Jurkat, Clone E6-1 (cell line): ENCODE measurements at regions not wholly inside any gene's neighbourhood (a gene's known extent, or its start where the extent isn't known, plus 50 kb on each side); places are given as distances from the start of the nearest gene placed in this dataset.

ENCODE experiments used
- DNase-seq: peaks from one replicate; pipeline ENCODE4 v3.0.0-alpha.2; 2011; ENCODE audit warnings: low read depth, low spot score
- H3K4me3 ChIP-seq: 2 replicates; pipeline ENCODE4 v1.5.1; 2011; ENCODE audit warnings: mild to moderate bottlenecking, low read length, control low read depth, moderate library complexity

DNA sequence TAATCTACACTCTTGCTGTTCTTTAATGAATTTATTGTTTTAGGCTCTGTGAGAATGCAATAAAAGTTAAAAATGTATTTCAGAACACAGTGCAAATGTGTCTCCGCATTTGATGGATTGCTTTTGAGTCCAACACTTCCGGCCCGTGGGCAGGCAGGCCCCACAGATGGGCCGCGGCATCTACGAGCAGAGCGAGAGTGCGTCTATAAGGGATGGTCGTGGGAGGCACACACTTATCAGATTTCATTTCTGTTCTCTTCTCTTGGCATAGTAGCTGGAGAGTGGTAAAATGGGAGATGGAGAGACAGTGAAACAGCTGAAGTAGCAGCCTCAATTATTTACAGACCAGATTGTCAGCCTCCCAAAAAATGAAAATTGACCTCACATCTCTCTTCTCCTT, 134.2 kb downstream of the NAV1 start:
- no peak for DNase-seq
- no peak overlapping the region for H3K4me3 ChIP-seq

DNA sequence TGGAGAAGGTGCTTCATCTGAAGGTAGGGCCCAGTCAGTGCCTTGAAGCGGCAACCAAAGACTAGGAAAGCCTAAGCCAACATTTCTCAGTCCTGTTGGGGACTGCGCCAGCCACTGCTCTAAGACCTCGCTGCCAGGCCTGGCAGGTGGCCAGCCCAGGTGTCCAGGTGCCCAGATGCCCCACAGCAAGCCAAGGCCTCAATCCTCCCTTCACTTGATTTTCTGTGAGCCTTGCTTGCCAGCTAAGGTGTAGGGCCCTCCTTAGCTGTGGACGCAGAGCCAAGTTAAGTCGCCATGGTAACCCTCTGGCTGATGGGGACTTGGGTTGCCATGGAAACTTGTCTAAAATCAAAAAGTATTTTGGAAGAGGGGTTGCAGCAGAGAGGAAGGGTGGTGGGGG, 135.0 kb downstream of the NAV1 start:
- no peak overlapping the region for H3K4me3 ChIP-seq
- DNase-seq, result no peak

DNA sequence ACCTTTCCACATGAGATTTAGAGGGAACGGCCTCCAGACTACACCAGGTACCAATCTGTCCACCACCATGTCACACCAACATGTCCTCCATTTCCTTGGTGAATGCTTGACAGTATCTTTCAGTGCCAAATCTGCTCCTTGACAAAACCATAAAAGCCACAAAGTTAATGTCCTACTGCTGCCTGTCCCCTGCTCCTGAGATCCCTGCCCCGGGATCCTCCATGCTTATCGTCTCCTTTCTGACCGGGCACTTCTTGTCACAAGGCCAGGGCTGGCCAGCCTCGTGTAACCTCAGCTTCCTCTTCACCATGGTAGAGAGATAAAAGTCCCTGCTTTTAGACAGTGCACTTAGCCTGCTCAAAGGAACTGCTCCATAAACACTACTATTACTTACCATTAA, 136.2 kb downstream of the NAV1 start:
- no peak for DNase-seq
- H3K4me3 ChIP-seq, result no peak overlapping the region

DNA sequence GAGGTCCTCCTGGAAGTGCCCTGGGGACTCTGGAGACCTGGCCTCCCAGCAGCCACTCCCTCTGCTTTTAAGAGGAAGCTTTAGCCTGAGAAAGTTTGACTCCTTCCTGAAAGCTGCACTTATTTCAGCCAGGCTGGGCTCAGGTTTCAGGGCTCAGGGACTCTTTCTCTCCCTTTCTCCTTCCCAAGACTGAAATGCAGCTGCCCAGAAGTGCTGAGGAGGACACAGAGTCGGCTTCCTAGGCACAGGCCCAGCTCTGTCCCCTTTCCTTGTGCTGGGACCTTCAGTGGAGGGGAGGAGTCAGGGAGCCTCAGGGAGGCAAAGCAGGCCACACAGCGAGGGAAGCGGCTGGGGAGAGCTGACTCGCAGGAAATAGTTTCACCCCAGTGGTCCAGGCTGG, 137.3 kb downstream of the NAV1 start:
- DNase-seq, result no peak
- no peak overlapping the region for H3K4me3 ChIP-seq

DNA sequence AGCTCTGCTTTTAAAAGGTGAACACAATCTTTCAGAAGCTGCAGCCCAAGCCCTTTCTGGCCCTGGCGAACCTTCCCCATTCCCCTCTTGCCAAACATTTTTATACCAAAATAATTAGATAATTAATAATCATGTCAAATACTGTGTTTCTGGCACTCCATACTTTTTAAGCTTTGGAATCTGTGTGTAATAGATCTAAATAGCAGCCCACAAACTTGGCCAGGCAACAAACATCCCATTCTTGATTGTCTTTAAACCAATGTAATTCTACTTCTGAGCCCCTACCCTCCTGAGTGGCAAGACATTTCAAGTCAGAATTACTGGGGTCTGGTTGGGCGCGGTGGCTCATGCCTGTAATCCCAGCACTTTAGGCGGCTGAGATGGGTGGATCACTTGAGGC, 137.7 kb downstream of the NAV1 start:
- H3K4me3 ChIP-seq, result no peak overlapping the region
- no peak for DNase-seq

DNA sequence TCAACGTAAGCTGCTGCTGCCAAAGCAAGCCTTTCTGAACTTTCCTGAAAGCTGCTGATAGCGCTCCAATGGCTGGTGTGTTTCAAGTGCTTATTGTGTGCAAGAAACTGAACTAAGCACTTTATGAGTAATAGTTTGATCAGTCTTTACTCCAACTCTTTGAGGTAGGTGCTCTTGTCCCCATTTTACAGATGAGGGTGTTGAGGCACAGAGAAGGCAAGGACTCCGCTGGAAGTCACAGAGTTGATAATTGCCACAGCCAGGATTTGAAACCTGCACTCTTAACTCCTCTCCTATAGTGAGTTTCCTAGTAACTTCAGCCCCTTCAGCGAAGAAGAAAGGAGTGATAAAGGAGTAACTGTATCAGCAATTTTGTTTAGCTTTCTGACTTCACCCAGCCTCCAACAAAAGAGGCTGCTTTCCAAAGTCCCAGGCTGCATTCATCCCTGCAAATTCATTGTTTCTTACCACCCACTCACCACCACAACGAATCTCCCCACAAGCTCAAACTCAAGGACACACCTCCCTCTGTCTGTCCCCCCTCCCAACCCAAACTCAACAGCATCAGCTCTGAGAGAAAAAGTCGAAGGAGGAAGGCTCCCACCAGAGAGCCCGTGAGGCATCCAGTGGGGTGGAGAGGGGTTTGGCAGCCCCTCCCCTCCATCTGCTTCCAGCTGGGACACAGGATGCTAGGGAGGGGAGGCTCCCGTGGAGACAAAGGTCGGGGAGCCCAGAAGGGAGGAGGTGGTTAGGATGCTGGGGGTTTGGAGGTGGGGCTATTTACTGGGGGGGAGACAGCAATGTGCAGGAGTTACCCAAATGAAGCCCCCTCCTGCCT, 139.6 kb downstream of the NAV1 start:
- no peak overlapping the region for H3K4me3 ChIP-seq
- no peak for DNase-seq

DNA sequence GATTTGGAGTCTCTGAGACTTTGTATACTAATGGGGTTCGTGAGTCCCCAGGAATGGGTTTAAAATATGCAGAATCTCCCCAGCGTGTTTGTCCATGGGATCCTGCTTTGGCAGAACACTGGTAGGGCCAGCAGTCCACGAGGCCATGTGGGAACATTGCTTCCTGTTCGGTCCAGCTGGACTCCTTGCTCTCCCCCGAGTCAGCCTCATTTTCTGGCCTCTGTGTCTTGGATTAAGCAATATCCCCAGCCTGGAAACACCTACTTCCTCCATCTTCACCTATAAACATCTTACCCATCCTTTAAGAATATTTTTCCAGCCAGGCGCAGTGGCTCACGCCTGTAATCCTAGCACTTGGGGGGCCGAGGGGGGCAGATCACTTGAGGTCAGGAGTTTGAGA, 142.4 kb downstream of the NAV1 start:
- no peak for DNase-seq
- H3K4me3 ChIP-seq, result no peak overlapping the region

DNA sequence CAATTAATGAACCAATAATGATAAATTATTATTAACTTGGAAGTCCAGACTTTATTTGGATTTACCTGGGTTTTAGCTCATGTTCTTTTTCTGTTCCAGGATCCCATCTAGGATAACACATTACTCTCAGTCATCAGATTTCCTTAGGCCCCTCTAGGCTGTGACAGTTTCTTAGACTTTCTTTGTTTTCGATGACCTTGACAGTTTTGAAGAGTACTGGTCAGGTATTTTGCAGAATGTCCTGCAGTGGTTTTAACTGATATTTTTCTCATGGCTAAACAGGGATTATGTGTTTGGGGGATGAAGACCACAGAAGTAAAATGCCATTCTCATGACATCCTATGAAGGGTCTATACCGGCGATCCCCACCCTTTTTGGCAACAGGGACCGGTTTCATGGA, 144.0 kb downstream of the NAV1 start:
- H3K4me3 ChIP-seq, result no peak overlapping the region
- DNase-seq, result no peak

DNA sequence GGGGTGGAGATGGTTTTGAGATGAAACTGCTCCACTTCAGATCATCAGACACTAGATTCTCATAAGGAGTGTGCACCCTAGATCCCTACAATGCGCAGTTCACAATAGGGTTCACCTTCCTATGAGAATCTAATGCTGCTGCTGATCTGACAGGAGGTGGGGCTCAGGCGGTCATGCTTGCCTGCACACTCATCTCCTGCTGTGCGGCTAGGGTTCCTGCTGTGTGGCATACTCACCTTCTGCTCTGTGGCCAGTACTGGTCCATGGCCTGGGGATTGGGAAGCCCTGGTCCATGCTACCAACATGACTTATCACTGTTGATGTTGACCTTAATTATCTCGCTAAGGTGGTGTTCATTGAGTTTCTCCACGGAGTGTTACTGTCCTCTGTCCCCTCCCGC, 144.5 kb downstream of the NAV1 start:
- DNase-seq, result no peak
- no peak overlapping the region for H3K4me3 ChIP-seq

DNA sequence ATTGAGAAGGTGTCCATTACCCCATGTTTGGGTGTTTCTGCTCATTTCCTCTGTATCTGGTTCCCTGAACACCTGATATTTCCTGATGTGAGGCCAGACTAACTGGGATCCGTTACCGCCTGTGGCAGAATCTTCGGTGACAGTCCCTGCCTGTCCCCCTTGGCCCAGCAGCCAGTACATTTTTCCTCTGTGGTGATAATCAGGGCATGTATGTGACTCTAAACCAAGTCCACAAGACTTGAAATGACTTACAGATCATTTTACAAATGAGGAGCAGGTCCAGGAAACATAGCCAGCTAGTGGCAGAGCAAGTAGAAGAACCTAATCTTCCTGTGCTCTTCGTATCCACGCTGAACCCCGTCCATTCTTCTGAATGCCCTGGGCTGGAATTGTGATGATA, 143.5 kb upstream of the IPO9 start:
- no peak for DNase-seq
- no peak overlapping the region for H3K4me3 ChIP-seq

DNA sequence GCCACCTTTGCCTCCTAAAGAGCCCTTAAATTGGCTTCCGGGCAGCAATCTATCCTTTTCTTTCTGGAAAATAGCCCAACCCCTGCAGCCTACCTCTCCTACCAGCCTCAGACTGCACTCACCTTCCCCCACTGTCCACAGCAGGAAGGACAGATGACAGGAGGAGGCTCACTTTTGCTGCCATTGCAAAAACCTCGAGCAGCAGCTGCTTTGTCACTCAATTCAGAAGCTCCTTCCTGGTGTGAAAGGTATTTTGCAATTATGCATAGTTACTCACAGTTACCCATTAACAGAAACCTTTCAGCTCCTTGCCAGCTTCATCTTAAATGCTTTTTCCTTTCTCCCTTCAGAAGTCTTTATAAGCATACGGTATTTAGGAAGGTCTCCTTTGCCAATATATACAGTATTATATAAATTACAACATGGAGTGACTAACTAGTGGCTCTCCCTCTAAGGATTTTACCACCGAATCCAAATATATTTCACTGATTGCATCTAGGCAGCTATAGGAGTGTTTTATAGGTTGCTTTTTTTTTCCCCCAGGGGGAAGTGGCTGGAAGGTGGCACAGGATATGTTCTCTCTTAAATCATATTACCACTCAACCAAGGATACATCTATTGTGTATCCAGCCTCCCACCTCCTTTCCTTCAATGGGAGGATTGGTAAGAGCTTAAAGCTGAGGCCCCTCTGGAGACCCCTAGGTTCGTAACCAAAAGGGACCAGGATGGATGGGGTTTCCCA, 142.1 kb upstream of the IPO9 start:
- no peak overlapping the region for H3K4me3 ChIP-seq
- no peak for DNase-seq

DNA sequence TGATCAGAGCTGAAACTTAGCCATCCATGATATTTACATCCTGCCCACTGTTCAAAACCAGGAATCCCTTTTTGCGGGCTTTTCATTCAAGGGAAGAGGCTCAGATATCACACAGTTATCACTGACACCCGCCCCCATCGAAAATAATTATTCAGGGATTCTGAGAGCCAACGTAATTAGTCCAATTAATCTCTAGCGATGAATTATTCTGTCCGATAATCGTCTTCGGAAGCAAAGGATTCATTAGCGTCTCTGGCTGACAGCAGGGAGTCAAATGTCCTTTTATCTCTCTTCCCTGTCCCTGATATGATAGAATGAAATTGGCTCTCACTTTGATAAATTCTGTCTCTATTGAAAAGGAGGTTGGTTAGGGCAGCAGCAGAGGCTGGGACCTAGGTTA, 140.4 kb upstream of the IPO9 start:
- no peak for DNase-seq
- H3K4me3 ChIP-seq, result no peak overlapping the region

DNA sequence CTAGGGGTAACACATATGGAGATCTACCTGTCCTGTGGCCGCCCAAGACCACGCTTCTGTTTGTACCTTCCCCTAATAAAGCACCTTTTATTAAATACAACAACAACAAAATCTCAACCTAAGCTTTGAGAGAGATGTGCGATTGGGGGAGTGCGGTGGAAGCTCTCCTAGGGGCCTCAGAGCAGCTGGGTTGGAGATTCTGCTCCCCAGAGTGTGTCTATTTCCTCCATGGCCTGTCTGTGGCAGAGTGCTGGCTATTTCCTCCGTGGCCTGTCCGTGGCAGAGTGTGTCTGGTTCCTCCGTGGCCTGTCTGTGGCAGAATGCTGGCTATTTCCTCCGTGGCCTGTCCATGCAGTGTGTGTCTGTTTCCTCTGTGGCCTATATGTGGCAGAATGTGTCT, 139.3 kb upstream of the IPO9 start:
- DNase-seq, result no peak
- no peak overlapping the region for H3K4me3 ChIP-seq

DNA sequence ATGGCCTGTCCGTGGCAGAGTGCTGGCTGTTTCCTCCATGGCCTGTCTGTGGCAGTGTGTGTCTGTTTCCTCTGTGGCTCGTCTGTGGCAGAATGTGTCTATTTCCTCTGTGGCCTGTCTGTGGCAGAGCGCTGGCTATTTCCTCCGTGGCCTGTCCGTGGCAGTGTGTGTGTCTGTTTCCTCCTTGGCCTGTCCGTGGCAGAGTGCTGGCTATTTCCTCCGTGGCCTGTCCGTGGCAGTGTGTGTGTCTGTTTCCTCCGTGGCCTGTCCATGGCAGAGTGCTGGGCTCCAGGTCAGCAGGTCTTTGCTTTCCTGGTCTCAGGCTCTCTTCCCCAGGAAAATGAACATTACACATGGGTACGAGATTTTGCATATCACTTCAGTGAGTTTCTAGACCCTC, 138.4 kb upstream of the IPO9 start:
- H3K4me3 ChIP-seq, result no peak overlapping the region
- DNase-seq, result no peak

DNA sequence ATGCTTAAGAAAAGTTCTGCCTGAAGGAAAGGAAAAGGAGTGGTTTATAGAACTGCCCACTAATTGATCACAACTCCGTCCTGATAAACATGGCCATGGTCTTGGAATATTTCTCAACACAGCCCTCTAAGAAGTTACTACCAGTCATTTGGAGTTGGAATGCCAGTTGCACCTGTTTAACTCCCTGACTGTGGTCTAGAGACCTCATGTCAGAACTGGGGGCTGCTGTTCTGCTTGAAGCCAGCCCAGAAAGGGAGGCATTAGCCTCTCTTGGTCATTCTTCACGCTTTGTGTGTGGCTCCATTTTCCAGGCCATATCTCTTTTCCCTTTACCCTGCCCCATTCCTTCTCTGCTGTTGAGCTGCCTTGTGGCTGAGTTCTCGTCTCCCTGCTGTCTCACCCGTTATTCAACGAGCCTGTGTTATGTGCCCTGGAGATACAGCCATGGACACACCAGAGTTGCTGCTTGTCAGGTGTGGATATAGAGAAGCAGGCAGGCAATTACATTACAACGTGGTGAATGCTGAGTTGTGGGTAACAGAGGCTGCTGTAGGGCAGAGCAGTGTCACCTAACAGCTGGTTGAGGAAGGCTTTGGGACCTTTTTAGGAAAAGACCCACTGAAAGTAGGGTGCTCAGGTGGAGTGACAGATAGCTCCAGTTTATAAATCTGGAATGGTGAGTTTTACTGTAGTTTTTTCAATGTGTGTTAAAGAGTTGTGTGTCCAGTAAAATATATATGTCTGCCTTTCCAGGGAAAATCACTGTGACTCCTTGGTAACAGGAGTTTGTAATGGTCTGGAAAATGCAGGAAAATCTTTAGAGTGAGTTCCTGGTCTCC, 137.0 kb upstream of the IPO9 start:
- DNase-seq, result no peak
- no peak overlapping the region for H3K4me3 ChIP-seq

DNA sequence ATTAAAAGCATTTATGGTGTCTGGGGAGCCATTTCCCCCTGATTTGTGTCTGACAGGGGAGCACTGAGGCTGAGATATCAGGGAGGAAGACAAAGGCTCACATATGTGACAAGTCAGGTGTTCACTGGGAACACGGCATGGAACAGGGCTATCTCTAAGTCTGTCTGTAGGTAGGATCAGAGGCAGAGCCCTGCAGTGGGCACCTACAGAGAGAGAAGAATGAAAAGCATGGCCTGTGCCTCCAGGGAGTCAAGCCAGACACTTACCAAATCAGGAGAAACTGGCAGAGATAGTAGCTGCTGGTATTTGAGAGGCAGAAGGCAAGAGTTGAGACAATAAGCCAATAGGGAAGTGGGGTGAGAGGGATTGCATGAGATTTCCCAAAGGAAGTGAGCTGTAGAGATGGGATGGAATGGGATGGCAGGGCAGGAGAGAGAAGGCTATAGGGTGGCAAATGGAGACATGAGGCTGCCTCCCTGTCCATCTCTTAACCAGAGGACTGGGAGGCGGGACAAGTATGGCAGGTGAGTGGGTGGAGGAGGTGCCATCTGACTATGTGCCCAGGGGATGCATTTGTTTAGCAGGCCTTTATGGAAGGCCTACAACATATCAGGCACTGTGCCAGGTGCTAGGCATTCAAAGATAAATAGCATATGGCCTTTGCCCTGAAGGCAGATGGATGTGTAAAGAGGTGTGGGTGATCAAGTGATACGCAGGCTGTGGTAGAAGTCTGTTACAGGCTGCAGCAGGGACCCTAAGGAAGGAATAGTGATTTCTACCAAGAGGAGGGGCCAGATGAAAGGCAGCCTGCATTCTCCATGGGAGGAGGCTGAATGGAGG, 136.2 kb upstream of the IPO9 start:
- no peak for DNase-seq

DNA sequence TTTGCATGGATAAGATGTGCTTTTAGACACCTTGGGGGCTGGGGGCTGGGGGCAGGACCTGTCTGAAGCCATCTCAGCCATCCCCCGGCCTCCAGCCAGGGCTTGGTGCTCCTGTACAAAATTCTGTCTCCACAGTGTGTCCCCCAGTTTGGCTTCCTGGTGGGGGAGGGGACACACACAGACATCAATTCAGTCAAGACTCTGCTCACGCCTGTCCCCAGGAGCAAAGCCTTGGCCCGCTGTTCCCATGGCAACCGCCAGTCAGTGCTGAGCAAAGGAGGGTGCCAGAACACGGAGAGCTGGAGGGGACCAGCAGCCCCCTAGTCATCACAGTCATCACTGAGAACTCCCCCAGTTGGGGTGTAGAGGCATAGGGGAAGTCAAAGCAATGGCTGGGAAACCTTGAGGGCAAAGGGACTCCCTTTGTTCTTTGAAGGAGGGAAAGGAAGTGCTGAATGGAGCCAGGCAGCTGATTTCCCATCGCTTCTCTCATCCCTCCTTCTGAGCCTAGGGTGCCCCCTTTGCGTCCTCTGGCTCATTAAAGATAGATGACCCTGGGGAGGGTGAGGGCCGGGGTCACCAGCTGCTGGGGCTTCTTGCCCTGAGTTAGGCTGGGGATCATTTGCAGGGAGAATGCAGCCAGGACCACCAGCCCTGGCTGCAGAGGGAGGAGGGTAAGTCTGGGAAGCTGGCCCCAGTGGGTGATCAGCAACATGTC, 134.9 kb upstream of the IPO9 start:
- DNase-seq, result no peak

More for the DNA sequence above, 136.2 kb upstream of the IPO9 start:
- H3K4me3 ChIP-seq, result no peak overlapping the region

DNA sequence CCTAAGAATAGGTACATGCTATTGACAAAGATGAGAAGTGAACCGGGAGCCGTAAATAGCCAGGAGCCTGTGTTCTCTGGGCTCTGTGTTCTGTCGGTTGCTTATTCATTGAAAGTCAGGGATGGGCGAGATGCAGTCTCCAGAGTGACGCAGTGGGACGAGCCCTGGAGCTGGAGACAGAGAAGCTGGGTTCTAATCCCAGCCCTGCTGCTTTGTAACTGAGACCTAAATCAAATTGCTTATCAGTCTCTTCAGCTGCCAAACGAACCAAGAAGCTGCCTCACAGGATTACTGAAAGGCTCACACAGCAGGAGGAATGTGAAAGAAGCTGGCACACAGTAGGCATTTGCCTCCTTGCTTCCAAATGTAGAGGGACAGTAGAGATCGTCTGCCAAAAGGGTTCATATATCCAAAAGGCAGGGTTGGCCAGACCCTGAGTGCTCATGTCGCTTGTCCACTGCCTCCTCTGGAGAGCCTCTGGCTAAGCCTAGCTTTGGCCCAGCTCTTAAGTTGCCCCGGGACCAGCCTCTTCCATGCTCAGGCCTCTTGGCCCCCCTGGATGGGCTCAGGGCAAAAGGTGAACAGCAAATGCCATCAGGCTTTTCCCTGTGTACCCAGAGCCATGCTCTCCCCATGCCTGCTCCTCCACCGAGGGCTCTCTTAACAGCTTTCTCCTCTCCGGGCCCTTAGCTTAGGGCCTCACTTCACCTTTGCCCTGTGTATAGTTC, 134.2 kb upstream of the IPO9 start:
- no peak for DNase-seq
- H3K4me3 ChIP-seq, result no peak overlapping the region

More for the DNA sequence above, 134.9 kb upstream of the IPO9 start:
- H3K4me3 ChIP-seq, result no peak overlapping the region
